ENCODE measurements at regions not wholly inside any gene's neighbourhood (a gene's known extent, or its start where the extent isn't known, plus 50 kb on each side); places are given as distances from the start of the nearest gene placed in this dataset.

DNA sequence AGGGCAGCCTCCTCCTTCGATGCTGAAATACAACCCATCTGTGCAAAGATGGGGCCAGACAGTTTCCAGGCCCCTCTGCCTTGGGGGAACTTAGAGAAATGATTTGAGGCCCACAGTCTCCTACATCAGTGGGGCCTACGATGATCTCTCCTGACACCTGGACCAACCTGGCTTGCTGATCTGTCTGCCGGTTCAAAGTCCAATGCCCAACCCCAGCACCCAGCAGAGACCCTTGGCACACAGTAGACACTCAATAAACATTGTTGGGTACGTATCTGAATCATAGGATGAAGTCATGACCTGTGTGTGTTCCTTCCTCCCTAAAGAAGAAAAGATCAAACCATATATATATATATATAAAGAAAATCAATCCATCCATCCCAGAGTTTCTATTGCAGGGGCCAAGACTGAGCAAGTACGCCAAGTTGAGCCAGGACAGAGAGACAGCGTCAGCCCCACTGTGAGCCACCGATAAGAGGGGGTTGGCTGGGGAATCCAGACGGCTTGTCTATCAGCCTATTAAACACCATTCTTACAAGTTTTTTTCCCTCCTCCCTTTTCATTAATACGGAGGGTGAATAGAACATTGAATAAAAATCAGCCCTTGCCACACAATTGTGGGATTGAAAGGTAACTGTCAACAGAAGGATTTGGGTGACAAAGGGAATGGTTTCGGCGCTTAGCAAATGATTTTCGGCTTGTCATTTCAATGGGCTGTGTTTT is 244.1 kb downstream of the MN1 start:
- DNase-seq, result no peak

- no peak for DNase-seq
These were observed 242.7 kb downstream of the MN1 start for GRCh38 chr22:27558658-27559371.

DNA sequence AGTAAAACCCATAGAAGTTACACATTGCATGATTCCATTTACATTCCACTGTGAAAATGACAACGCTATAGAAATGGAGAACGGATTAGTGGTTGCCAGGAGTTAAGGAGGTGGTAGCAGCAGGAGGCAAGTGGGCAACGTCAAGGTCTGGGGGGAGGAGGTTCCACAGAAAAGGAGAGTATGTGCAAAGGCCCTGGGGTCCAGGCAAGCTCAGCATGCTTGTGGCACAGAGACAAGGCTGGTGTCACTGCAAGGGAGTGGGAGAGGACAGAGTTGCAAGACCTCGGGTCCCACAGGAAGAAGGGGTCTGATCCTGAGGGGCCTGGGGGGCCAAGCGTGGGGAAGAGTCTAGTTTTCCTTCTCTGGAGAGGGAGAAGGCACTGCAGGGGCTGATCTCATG is 240.8 kb downstream of the MN1 start:
- no peak for DNase-seq

- DNase-seq, result no peak
These were observed 240.2 kb downstream of the MN1 start for GRCh38 chr22:27561286-27561904.

DNA sequence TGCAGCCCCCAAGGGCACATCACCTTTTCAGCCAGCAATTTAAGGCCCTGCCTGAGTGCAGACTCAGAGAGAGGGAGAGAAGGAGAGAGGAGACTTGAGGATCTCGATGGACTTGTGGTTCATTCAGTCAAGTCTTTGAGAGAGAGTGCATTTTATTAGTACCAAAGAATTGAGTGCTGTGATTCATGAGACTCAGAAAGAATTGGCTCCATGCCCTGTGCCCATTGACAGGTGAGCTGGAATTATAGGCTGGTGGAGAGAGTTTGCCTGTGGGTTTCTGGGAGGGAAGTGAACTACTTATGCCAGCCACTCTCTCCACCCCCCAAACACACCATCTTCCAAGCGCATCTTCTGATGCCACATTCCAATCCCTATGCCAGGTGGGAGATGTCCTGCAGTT is 236.8 kb downstream of the MN1 start:
- no peak for DNase-seq

DNA sequence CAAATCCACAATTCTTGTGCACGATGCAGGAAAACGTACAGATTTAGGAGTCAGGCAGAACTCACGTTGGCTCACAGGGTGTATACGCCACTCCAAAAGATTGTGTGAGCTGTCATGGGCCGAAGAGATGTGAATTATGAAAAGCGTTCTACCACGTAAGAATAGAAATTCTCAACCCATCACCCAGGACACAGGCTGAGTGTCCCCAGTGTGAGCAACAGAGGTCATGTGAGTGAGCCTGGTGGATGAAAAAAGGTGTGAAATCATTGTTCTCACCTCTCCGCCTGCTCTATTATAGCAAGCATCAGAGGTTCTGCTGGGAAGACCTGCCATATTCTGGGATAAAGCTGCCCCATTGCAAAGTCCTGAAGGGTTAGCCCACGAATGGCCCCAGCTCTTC is 235.0 kb downstream of the MN1 start:
- DNase-seq, result no peak

DNA sequence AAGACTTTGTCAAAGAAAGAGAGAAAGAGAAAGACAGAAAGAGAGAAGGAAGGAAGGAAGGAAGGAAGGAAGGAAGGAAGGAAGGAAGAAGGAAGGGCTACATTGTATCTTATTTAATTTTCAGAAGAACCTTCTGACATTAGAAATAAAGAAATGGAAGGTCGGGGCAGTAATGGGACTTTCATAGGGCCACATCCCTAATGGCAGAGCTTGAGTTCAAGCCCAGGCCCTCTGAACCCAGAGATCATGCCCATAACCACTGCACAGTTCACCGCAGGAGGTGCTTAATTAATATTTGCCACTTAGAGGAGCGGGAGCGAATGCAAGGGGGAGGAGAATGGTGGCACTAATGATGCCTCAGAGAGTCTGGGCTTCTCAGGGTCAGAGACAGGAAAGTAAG is 233.3 kb downstream of the MN1 start:
- DNase-seq, result no peak

GRCh38 chr22:27571463-27572277 is 229.9 kb downstream of the MN1 start:
- no peak for DNase-seq

- no peak for DNase-seq
These were observed 229.3 kb downstream of the MN1 start for GRCh38 chr22:27572278-27572666.

DNA sequence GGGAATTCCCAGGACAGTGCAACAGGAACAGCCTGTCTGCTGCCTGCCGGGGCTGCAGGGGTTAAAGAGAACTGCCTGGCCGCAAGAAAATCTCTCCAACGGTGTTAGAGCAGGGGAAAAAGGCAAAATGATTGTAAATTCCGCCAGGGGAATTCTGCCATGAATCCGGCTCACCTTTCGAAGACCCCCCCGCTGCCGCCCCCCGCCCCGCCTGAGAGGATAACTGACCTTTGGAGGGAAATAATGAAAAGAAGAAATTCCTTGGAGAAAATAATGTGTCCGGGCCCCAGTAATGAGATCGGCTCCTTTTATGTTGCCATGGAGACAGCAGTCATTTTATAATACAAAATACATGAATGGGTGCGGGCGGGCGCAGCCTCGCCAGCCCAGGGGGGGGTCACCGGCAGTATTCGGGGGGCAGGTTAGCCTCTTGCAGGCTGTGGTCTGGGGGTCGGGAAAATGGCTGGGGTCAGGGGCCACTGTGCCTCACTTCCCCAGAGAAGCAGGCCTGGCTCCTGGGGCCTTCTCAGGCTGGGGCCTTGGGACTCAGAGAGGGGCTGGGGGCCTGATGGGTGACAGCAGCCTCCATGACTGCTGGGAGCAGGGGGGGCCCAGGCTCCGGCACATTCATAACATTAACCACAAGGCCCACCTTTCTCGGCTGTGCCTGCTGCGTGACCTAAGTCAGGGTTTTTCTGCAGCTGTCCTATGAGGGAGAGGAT is 228.1 kb downstream of the MN1 start:
- DNase-seq, result no peak

GRCh38 chr22:27574002-27574366 is 227.6 kb downstream of the MN1 start:
- no peak for DNase-seq

- no peak for DNase-seq
These were observed 226.9 kb downstream of the MN1 start for GRCh38 chr22:27574651-27575050.

- no peak for DNase-seq
These were observed 226.2 kb downstream of the MN1 start for GRCh38 chr22:27575348-27575747.

- DNase-seq, result no peak
These were observed 225.1 kb downstream of the MN1 start for GRCh38 chr22:27576413-27576812.

DNA sequence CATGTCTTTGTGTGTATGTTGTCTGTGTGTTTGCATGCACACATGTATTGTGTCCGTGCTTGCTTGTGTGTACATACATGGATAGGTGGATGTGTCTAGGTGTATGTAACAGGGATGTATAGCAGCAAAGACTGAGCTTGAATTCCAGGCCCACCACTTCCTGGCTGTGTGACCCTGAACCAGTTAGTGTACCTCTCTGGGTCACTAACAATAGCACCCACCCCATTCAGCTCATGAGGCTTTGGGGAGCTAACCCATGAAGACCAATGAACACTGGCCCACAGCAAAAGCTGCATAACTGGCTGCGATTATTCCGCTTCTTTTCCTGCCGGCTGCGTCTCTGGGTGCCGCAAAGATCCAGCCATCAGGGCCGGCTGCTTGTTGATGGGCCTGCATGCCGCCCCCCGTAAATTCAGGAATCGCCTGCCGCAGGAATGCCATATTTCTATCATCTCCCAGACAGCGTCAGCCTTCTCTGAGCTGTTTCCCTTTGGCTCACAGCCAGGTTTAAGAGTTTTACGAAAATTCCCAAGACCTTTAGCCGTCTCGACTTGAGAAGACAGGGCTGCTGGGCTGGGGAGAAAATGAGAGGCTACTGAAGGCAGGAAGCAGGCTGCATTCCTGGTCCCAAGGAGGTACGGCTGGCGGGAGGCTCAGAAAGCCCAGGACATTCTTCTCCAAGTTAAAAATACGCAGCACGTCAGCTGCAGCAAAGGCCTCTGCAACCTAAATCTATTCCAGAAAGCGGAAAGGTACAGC is 224.6 kb downstream of the MN1 start:
- peak; percentile 68 for DNase-seq

DNA sequence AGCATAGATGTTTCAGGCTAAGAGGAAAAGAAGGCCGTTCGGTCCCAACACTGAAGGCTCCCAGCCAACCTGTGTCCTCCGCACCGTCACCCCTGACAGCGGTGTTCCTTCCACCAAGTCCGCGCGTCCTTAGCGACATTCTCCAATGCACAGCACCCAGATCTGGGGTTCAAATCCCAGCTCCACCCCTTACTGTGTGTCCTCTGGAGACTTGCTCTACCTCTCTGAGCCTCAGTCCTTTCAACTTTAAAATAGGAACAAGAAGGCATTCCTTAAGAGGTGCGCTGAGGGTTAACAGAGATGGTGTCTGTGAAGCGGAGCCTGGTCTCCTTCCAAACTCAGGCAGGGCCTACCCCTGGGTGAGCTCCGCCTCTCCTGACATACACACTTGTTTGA is 224.0 kb downstream of the MN1 start:
- no peak for DNase-seq

GRCh38 chr22:27578937-27579617 is 222.5 kb downstream of the MN1 start:
- no peak for DNase-seq

DNA sequence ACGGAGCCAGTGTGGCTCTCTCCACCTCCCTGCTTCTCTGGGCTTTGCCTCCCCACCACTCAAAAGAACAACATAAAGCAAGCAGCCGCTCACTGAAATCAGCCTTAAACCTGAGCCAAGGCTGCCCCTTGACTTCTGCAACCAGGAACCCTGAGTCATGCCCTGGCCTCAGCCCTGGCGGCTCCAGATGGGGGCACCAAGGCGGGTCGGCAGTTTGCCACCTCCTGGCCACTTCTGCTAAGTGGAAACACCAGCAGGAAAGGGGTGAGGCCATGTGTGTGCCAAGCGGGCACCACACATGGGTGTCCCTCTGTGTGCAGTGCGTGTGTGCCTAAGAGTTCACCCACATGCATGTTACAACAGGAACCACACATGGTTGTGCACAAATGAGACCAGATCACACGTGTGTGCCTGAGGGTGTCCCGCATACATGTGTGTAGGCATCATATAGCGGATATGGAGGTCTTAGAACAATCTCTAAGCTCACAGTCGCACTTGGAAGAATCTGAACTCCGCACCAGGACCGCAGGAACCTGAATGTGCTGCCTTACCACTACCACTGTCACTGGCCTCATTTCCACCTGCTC is 221.2 kb downstream of the MN1 start:
- no peak for DNase-seq

- no peak for DNase-seq
These were observed 220.3 kb downstream of the MN1 start for GRCh38 chr22:27581236-27581635.

DNA sequence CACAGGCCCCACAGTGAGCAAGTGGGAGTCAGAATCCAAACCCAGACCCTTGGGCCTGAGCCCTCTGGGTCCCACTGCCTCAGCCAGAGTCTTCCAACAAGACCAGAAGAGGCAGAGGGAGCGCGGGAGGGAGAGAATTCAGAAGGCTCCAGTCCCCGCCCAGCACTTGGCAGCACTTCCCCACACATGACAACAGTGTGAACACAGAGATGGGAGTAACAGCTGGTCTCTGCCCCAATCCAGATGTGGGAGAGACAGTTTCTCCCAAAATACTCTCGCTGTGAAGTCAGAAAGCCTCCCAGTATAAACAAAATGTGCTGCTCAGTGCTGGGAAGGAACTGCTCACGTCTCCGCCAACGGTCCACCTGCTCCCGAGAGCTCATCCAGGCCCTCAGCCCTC is 219.9 kb downstream of the MN1 start:
- DNase-seq, result peak; percentile 92

- DNase-seq, result peak; percentile 68
These were observed 217.7 kb downstream of the MN1 start for GRCh38 chr22:27583856-27584255.
